Calu3 (cell line): ENCODE measurements at regions not wholly inside any gene's neighbourhood (a gene's known extent, or its start where the extent isn't known, plus 50 kb on each side); places are given as distances from the start of the nearest gene placed in this dataset.

Experiments used
- BruUV-seq: library from RNA; stranded (reverse); fragments of 400-500 nt; replicated peaks from 2 replicates; lab custom pipeline; 2021; lab: Mats Ljungman, UMichigan
- CTCF ChIA-PET: fragments of 300-600 bp; sonication (Branson Sonifier 250); formaldehyde crosslinking; loops from one replicate; lab custom pipeline; 2022; ENCODE audit warnings: antibody characterized with exemption; lab: Charles Lee
- DNase-seq: peaks from one replicate; pipeline ENCODE4 v3.0.0; 2022
- H3K27ac Mint-ChIP-seq: one replicate; pipeline ENCODE4 v1.8.0; 2022; ENCODE audit warnings: mixed read lengths; ENCODE audit not compliant: unreplicated experiment
- H3K27me3 Mint-ChIP-seq: one replicate; pipeline ENCODE4 v1.8.0; 2022; ENCODE audit warnings: mixed read lengths; ENCODE audit not compliant: unreplicated experiment
- H3K36me3 Mint-ChIP-seq: one replicate; pipeline ENCODE4 v1.8.0; 2022; ENCODE audit warnings: mild to moderate bottlenecking, moderate library complexity, mixed read lengths; ENCODE audit not compliant: insufficient read depth, unreplicated experiment
- H3K4me1 Mint-ChIP-seq: one replicate; pipeline ENCODE4 v1.8.0; 2022; ENCODE audit warnings: mild to moderate bottlenecking, low read depth, mixed read lengths; ENCODE audit not compliant: unreplicated experiment
- H3K4me3 Mint-ChIP-seq: one replicate; pipeline ENCODE4 v1.8.0; 2022; ENCODE audit warnings: mild to moderate bottlenecking, low read depth, moderate library complexity, mixed read lengths; ENCODE audit not compliant: unreplicated experiment
- H3K9me3 Mint-ChIP-seq: one replicate; pipeline ENCODE4 v1.8.0; 2022; ENCODE audit warnings: low read depth, mixed read lengths; ENCODE audit not compliant: unreplicated experiment
- CTCF ChIP-seq: fragments of 200-600 bp; IDR thresholded peaks from one replicate; pipeline ENCODE4 v1.8.0; 2022; ENCODE audit warnings: antibody characterized with exemption; ENCODE audit not compliant: unreplicated experiment
- intact Hi-C: fragments of 100-400 bp; cut with micrococcal nuclease; formaldehyde crosslinking; loops from one replicate; pipeline ENCODE4 v1.10.0; 2022; ENCODE audit not compliant: unreplicated experiment

- TF ChIP-seq CTCF, result no peak
- DNase-seq, result no peak
- no peak overlapping the region for H3K27ac Mint-ChIP-seq
- CTCF ChIA-PET, result interaction anchor here (0.6 kb wide), 1 partner anchor 799 kb away, joined by 3 read pairs; no protein-coding TSS in a partner anchor
- BruUV-seq, result no TSS peak
- no peaks in the 10 kb centered on the region for H3K36me3 Mint-ChIP-seq
- no peaks in the 10 kb centered on the region for H3K27me3 Mint-ChIP-seq
- H3K4me1 Mint-ChIP-seq, result peaks cover 45% of the 10 kb centered on the region
- no peak overlapping the region for H3K4me3 Mint-ChIP-seq
- intact Hi-C loops, result loop anchor here (10.0 kb wide), 1 partner anchor 421 kb away; no protein-coding TSS in a partner anchor
- H3K9me3 Mint-ChIP-seq, result no peaks in the 10 kb centered on the region
These were observed 856.6 kb downstream of the PLA2G4A start for GRCh38 chr1:187685333-187685732.

GRCh38 chr1:187689129-187689528 is 860.4 kb downstream of the PLA2G4A start:
- Mint-ChIP-seq H3K27ac (peak overlapping the region; percentile 72), H3K4me1 (peaks cover 69% of the 10 kb centered on the region)
- CTCF ChIA-PET, result no interaction called here

GRCh38 chr1:187691439-187691838 is 862.7 kb downstream of the PLA2G4A start:
- TF ChIP-seq CTCF, result no peak
- no peak overlapping the region for H3K4me3 Mint-ChIP-seq
- no TSS peak for BruUV-seq
- DNase-seq, result peak; percentile 16
- no peaks in the 10 kb centered on the region for H3K36me3 Mint-ChIP-seq
- no peak overlapping the region for H3K27ac Mint-ChIP-seq
- CTCF ChIA-PET, result no interaction called here
- peaks cover 70% of the 10 kb centered on the region for H3K4me1 Mint-ChIP-seq
- no peaks in the 10 kb centered on the region for H3K27me3 Mint-ChIP-seq
- H3K9me3 Mint-ChIP-seq, result no peaks in the 10 kb centered on the region
- intact Hi-C loops, result no loop called here

More at GRCh38 chr1:187689129-187689528, 860.4 kb downstream of the PLA2G4A start:
- no peaks in the 10 kb centered on the region for H3K9me3 Mint-ChIP-seq
- intact Hi-C loops, result loop anchor here (10.0 kb wide), 1 partner anchor 424 kb away; no protein-coding TSS in a partner anchor
- peak; percentile 7 for DNase-seq
- no peaks in the 10 kb centered on the region for H3K27me3 Mint-ChIP-seq
- H3K4me3 Mint-ChIP-seq, result no peak overlapping the region
- no peak for TF ChIP-seq CTCF
- H3K36me3 Mint-ChIP-seq, result no peaks in the 10 kb centered on the region
- no TSS peak for BruUV-seq

- no peaks in the 10 kb centered on the region for H3K36me3 Mint-ChIP-seq
- intact Hi-C loops, result no loop called here
These were observed 864.0 kb downstream of the PLA2G4A start for GRCh38 chr1:187692799-187693198.

More at GRCh38 chr1:187692799-187693198, 864.0 kb downstream of the PLA2G4A start:
- Mint-ChIP-seq H3K9me3 (no peaks in the 10 kb centered on the region), H3K4me1 (peaks cover 69% of the 10 kb centered on the region), H3K27ac (no peak overlapping the region), H3K27me3 (no peaks in the 10 kb centered on the region), H3K4me3 (no peak overlapping the region)
- DNase-seq, result no peak
- no TSS peak for BruUV-seq
- CTCF ChIA-PET, result no interaction called here
- TF ChIP-seq CTCF, result no peak
